H1 (cell line): ENCODE measurements at regions not wholly inside any gene's neighbourhood (a gene's known extent, or its start where the extent isn't known, plus 50 kb on each side); places are given as distances from the start of the nearest gene placed in this dataset.

Source experiments
- TF ChIP-seq, protein P1 (sequence below), 3 experiments: IDR thresholded peaks; 1 replicate in 2 of 3; 2 replicates in 1 of 3; pipeline versions ENCODE4 v1.5.1 to v1.6.1; 2011; ENCODE audit warnings: low read length in 3 of 3, mild to moderate bottlenecking in 3 of 3, inconsistent platforms in 2 of 3, low read depth in 1 of 3, moderate library complexity in 1 of 3; ENCODE audit not compliant: insufficient read depth in 1 of 3; ENCODE audit errors: control extremely low read depth in 1 of 3

DNA sequence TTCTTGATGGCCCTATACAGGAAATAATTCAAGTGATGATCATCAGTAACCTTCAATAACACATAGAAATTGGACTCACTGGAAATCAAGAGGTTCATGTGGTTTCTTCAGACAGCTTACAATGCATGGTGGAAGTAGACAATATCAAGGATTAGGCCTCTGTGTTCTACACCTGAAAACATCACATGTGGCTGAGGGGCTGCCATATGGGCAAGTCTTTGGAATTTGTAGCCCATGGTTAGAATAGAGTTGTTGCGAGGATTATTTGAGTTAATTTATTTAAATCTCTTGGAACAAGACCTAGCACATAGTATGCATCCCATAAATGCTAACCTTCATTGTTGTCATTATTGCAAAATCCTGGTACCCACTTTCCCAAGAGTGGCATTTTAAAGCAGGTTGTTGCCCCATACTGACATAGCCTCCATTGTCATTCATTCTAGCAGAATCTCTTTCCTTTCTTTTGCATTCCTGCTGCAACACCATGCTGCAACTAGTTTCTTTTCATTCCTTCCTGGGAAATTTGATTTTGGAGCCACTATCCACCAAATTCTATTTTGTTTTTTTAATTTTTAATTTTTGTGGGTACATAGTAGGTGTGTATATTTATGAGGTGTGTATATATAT lies 352.7 kb upstream of the NAV3 start (continued):
- TF ChIP-seq, protein P1, sequence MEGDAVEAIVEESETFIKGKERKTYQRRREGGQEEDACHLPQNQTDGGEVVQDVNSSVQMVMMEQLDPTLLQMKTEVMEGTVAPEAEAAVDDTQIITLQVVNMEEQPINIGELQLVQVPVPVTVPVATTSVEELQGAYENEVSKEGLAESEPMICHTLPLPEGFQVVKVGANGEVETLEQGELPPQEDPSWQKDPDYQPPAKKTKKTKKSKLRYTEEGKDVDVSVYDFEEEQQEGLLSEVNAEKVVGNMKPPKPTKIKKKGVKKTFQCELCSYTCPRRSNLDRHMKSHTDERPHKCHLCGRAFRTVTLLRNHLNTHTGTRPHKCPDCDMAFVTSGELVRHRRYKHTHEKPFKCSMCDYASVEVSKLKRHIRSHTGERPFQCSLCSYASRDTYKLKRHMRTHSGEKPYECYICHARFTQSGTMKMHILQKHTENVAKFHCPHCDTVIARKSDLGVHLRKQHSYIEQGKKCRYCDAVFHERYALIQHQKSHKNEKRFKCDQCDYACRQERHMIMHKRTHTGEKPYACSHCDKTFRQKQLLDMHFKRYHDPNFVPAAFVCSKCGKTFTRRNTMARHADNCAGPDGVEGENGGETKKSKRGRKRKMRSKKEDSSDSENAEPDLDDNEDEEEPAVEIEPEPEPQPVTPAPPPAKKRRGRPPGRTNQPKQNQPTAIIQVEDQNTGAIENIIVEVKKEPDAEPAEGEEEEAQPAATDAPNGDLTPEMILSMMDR (IDR thresholded peaks at IDR 0.05; ENCODE audit: control extremely low read depth in 1 of 3, insufficient read depth in 1 of 3, low read depth in 1 of 3, low read length in 3 of 3) = no peak
